ENCODE measurements at regions not wholly inside any gene's neighbourhood (a gene's known extent, or its start where the extent isn't known, plus 50 kb on each side); places are given as distances from the start of the nearest gene placed in this dataset.

DNA sequence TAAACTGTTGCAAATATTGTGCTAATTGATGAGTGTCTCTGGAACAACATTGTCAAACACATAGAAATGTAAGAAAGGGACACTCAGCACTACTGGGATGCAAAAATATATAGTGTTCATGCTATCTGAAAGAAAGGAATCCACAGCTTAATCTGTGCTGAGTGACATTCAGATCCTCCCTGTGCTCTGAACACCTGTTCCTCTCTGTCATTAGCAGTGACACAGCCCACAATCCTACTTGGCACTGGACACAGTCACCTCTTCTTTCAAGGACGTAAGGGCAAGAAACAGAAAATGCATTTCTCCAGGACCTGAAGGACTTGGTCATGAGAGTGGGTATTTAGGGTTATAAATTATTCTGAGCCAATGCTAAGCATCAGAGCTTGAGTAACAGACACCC is 121.4 kb upstream of the SV2C start:
- no peak for DNase-seq
- no peaks in the 10 kb centered on the region for H3K4me1 ChIP-seq (ENCODE audit: control insufficient read depth in 1 of 2, insufficient read depth in 2 of 2, low read length in 2 of 2)
- no CpG with 5 or more reads among the region's 1 CpG for WGBS (ENCODE audit: insufficient coverage)
- H3K27ac ChIP-seq (ENCODE audit: low read depth in 1 of 2, low read length in 2 of 2) = no peak overlapping the region
- H2AFZ ChIP-seq (ENCODE audit: insufficient read depth, low read depth, low read length, poor library complexity, severe bottlenecking) = no peak overlapping the region
- no peaks in the 10 kb centered on the region for H3K9me3 ChIP-seq (replicated peaks in 1 of 2; ENCODE audit: control insufficient read depth in 1 of 2, insufficient read depth in 1 of 2, low read length in 2 of 2)
- H3K27me3 ChIP-seq (ENCODE audit: control insufficient read depth in 2 of 2, insufficient read depth in 2 of 2, low read length in 2 of 2) = peaks cover 2 to 4% of the 10 kb centered on the region in 2 donors
- no peak overlapping the region for H3K4me3 ChIP-seq (replicated peaks in 1 of 3; ENCODE audit: low read depth in 2 of 3, low read length in 3 of 3)
- H3K9me3 Mint-ChIP-seq = peaks cover 0 to 5% (median 0%) of the 10 kb centered on the region in 7 donors
- H3K27ac Mint-ChIP-seq = no peak overlapping the region
- no peaks in the 10 kb centered on the region for H4K20me1 ChIP-seq (ENCODE audit: insufficient read depth, low read length)
- H3K36me3 ChIP-seq (replicated peaks in 1 of 2; ENCODE audit: control insufficient read depth in 1 of 2, insufficient read depth in 2 of 2, low read length in 2 of 2) = no peaks in the 10 kb centered on the region
- no peaks in the 10 kb centered on the region for H3K79me2 ChIP-seq (ENCODE audit: insufficient read depth, low read length)
- peaks cover 3 to 7% (median 4%) of the 10 kb centered on the region in 3 donors for H3K27me3 Mint-ChIP-seq (ENCODE audit: low read depth in 3 of 3)
- H3K9ac ChIP-seq (ENCODE audit: insufficient read depth, low read length, poor library complexity, severe bottlenecking) = no peak overlapping the region
- intact Hi-C loops (cut with micrococcal nuclease) = no loop called here
- peaks cover 8% of the 10 kb centered on the region for H3K4me1 Mint-ChIP-seq
- no peak overlapping the region for H3K4me2 ChIP-seq (replicated peaks; ENCODE audit: extremely low read depth, low read length, poor library complexity, severe bottlenecking)
- no peaks in the 10 kb centered on the region for H3K36me3 Mint-ChIP-seq
- no peak overlapping the region for H3K4me3 Mint-ChIP-seq
- TF ChIP-seq, protein P1, sequence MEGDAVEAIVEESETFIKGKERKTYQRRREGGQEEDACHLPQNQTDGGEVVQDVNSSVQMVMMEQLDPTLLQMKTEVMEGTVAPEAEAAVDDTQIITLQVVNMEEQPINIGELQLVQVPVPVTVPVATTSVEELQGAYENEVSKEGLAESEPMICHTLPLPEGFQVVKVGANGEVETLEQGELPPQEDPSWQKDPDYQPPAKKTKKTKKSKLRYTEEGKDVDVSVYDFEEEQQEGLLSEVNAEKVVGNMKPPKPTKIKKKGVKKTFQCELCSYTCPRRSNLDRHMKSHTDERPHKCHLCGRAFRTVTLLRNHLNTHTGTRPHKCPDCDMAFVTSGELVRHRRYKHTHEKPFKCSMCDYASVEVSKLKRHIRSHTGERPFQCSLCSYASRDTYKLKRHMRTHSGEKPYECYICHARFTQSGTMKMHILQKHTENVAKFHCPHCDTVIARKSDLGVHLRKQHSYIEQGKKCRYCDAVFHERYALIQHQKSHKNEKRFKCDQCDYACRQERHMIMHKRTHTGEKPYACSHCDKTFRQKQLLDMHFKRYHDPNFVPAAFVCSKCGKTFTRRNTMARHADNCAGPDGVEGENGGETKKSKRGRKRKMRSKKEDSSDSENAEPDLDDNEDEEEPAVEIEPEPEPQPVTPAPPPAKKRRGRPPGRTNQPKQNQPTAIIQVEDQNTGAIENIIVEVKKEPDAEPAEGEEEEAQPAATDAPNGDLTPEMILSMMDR (IDR thresholded peaks at IDR 0.05) = no peak

- Histone ChIP-seq H3K27ac (ENCODE audit: low read depth in 1 of 2, low read length in 2 of 2) (no peak overlapping the region), H3K36me3 (replicated peaks in 1 of 2; ENCODE audit: control insufficient read depth in 1 of 2, insufficient read depth in 2 of 2, low read length in 2 of 2) (no peaks in the 10 kb centered on the region), H3K4me1 (ENCODE audit: control insufficient read depth in 1 of 2, insufficient read depth in 2 of 2, low read length in 2 of 2) (no peaks in the 10 kb centered on the region), H3K9ac (ENCODE audit: insufficient read depth, low read length, poor library complexity, severe bottlenecking) (no peak overlapping the region), H2AFZ (ENCODE audit: insufficient read depth, low read depth, low read length, poor library complexity, severe bottlenecking) (no peak overlapping the region), H3K4me3 (replicated peaks in 1 of 3; ENCODE audit: low read depth in 2 of 3, low read length in 3 of 3) (no peak overlapping the region), H3K79me2 (ENCODE audit: insufficient read depth, low read length) (no peaks in the 10 kb centered on the region), H3K27me3 (ENCODE audit: control insufficient read depth in 2 of 2, insufficient read depth in 2 of 2, low read length in 2 of 2) (peaks cover 2 to 4% of the 10 kb centered on the region in 2 donors), H3K4me2 (replicated peaks; ENCODE audit: extremely low read depth, low read length, poor library complexity, severe bottlenecking) (no peak overlapping the region), H4K20me1 (ENCODE audit: insufficient read depth, low read length) (no peaks in the 10 kb centered on the region), H3K9me3 (replicated peaks in 1 of 2; ENCODE audit: control insufficient read depth in 1 of 2, insufficient read depth in 1 of 2, low read length in 2 of 2) (no peaks in the 10 kb centered on the region)
- Mint-ChIP-seq H3K27me3 (ENCODE audit: low read depth in 3 of 3) (peaks cover 2 to 6% (median 4%) of the 10 kb centered on the region in 3 donors), H3K36me3 (no peaks in the 10 kb centered on the region), H3K4me3 (no peak overlapping the region), H3K4me1 (peaks cover 8% of the 10 kb centered on the region), H3K27ac (no peak overlapping the region), H3K9me3 (peaks cover 0 to 5% (median 0%) of the 10 kb centered on the region in 7 donors)
- DNase-seq = no peak
- intact Hi-C loops (cut with micrococcal nuclease) = no loop called here
- TF ChIP-seq, protein P1 (IDR thresholded peaks at IDR 0.05) = no peak
Observed at GRCh38 chr5:75960129-75960528, 123.1 kb upstream of the SV2C start.
